ENCODE measurements at regions not wholly inside any gene's neighbourhood (a gene's known extent, or its start where the extent isn't known, plus 50 kb on each side); places are given as distances from the start of the nearest gene placed in this dataset.

DNA sequence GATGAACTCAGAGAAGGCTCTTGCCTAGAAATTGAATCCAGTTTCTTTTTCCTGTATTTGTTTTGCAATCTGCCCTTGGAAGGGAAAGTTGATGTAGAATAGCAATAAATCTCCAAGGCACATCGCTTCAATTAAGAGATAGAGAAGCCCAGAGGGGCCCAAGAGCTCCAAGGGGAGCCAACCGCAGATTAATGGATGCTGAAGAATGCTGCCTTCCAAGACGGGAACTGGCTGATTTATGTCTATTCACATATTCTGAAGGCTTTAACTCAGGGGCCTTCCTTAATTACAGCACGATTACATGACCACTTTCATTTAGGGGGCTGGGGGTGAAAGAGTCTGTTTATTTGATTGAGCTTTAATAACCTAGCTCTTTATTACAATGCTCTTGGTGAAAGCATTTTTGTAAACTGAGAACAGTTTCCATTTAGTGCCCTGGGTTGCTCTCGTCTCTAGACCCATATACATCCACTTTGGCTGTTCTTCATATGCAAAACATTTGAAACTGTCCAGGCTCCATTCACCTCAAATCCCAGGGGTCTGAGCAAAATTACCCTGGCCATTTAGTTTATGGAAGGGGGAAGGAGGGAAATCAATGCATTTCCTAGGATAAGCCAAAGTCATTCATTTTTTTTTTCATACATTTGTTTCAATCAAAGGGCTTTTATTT is 87.4 kb upstream of the CLDN14 start:
- TF ChIP-seq, protein P1, sequence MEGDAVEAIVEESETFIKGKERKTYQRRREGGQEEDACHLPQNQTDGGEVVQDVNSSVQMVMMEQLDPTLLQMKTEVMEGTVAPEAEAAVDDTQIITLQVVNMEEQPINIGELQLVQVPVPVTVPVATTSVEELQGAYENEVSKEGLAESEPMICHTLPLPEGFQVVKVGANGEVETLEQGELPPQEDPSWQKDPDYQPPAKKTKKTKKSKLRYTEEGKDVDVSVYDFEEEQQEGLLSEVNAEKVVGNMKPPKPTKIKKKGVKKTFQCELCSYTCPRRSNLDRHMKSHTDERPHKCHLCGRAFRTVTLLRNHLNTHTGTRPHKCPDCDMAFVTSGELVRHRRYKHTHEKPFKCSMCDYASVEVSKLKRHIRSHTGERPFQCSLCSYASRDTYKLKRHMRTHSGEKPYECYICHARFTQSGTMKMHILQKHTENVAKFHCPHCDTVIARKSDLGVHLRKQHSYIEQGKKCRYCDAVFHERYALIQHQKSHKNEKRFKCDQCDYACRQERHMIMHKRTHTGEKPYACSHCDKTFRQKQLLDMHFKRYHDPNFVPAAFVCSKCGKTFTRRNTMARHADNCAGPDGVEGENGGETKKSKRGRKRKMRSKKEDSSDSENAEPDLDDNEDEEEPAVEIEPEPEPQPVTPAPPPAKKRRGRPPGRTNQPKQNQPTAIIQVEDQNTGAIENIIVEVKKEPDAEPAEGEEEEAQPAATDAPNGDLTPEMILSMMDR (conservative IDR thresholded peaks at IDR 0.05; ENCODE audit: low read length): no peak
- no peak for TF ChIP-seq EZH2phosphoT487 (IDR thresholded peaks at IDR 0.05; ENCODE audit: borderline replicate concordance)
